Muscle of back (tissue), 3 donors: ENCODE measurements at regions not wholly inside any gene's neighbourhood (a gene's known extent, or its start where the extent isn't known, plus 50 kb on each side); places are given as distances from the start of the nearest gene placed in this dataset.

Experiments used
- DNase-seq, 3 donors: peaks; one replicate each; pipeline versions ENCODE4 v3.0.0 to v3.0.0-alpha.2; 2013

- no peak for DNase-seq
Measured at GRCh38 chr11:70764356-70764905, 366.1 kb downstream of the CTTN start.

- no peak for DNase-seq
Measured at GRCh38 chr11:70766901-70767300, 368.6 kb downstream of the CTTN start.

- no peak for DNase-seq
Measured at GRCh38 chr11:70768346-70769095, 370.2 kb downstream of the CTTN start.

- DNase-seq = no peak
Measured at GRCh38 chr11:70769106-70769505, 370.8 kb downstream of the CTTN start.

GRCh38 chr11:70769521-70769920, 371.2 kb downstream of the CTTN start:
- no peak for DNase-seq

- no peak for DNase-seq
Measured at GRCh38 chr11:70771099-70771885, 373.0 kb downstream of the CTTN start.

- no peak for DNase-seq
Measured at GRCh38 chr11:70772950-70773349, 374.6 kb downstream of the CTTN start.

GRCh38 chr11:70775386-70776075, 377.2 kb downstream of the CTTN start:
- peak in 1 of 3 donors; percentile 5 for DNase-seq

GRCh38 chr11:70776914-70777532, 378.7 kb downstream of the CTTN start:
- DNase-seq = no peak

GRCh38 chr11:70778883-70779282, 380.6 kb downstream of the CTTN start:
- no peak for DNase-seq

- DNase-seq = no peak
Measured at GRCh38 chr11:70779433-70780245, 381.3 kb downstream of the CTTN start.

- no peak for DNase-seq
Measured at GRCh38 chr11:70780246-70780535, 381.9 kb downstream of the CTTN start.

- DNase-seq = no peak
Measured at GRCh38 chr11:70782401-70782913, 384.1 kb downstream of the CTTN start.

- peak; percentile 11 to 30 (median 21) for DNase-seq
Measured at GRCh38 chr11:70783356-70783755, 385.0 kb downstream of the CTTN start.

GRCh38 chr11:70783821-70784220, 385.5 kb downstream of the CTTN start:
- DNase-seq = no peak

- no peak for DNase-seq
Measured at GRCh38 chr11:70785372-70785771, 387.0 kb downstream of the CTTN start.

- no peak for DNase-seq
Measured at GRCh38 chr11:70786021-70786665, 387.8 kb downstream of the CTTN start.

GRCh38 chr11:70788248-70789022, 390.1 kb downstream of the CTTN start:
- no peak for DNase-seq

- DNase-seq = no peak
Measured at GRCh38 chr11:70790671-70791300, 392.5 kb downstream of the CTTN start.
